GM18502 (cell line): ENCODE measurements at regions not wholly inside any gene's neighbourhood (a gene's known extent, or its start where the extent isn't known, plus 50 kb on each side); places are given as distances from the start of the nearest gene placed in this dataset.

Experiments
- ATAC-seq: cut with Tn5 transposase; IDR thresholded peaks from one replicate; pipeline ENCODE4 v1.9.1; 2021; ENCODE audit warnings: mild to moderate bottlenecking; ENCODE audit not compliant: unreplicated experiment, poor library complexity

DNA sequence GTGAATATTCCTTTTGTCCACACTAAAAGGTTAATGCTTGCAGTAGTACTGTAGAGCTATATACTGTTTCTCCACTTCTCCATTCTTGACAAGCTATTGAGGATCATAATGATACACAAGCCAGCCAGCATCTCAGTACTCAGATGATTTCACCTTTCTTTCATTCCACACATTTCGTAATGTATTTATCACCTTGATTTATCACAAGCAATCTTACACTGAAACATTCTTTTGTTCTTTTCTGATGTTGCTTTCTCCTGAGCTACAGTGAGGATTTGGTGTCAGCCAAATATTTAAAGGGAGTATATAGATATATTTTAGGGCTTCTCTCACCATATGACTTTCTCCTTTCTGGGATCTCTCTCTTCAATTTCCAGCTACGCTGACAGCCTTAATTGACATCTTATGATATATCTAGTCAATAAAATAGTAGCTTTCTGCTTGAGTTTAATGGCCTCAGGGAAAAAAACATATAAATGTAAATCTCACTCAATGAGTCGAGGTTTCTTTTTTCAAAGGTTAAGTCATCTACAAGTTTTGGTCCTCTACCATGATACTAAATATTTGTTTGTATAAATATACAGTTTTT lies 1327.0 kb downstream of the NSUN3 start:
- ATAC-seq = no peak

DNA sequence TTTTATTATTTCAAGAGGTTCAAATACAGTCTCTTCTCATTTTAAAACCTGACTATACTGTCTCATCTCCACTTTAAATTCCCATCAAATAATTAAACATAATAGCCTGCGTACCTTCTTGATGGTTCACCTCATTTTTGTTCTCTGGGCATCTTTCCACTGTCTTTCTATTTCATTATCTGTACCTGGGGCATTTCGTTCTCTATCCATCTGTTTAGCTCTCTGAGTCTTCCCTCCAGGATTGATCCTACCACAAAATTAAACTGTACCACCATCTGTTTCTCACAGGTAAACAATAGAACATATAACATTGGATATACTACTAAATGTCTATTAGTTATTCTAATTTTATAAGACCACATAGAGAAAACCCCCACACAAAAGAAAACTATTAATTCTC lies 1331.4 kb downstream of the NSUN3 start:
- no peak for ATAC-seq

DNA sequence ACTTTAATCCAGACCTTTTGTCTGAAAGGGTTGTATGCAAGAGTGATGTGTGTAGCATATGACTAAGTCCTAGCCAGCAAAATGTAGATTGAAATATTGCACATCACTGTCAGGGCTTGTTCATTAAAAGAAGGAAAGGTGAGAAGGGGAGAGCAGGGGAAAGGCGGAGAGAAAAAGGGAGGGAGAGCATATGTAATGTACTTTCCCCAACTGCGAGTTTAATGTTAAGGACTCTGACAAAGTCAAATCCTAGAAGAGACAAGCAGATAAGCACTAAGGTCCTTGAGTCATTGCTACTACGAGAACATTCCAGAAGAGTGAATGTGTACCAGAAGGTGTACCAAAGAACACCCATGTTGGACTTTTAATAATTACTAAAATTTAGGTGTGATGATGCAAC lies 1336.7 kb downstream of the NSUN3 start:
- ATAC-seq = no peak

DNA sequence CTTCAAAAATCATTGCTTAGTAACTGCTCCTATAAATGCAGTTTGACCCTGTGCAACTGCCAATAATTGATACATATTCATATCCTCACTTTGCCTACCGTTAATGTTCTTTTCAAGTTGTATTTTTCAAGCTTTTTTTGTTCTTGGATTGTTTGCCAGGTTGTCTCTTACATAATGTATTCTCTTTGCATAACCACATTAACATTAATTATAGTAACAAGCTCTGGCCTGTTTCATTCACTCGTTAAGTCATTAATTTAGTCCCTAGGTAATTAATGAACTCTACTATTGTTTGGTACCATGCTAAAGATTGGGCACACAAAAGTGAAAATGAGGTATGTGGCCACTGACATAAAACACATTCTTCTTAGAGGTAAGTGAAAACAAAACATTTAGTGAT lies 1338.8 kb downstream of the NSUN3 start:
- no peak for ATAC-seq

DNA sequence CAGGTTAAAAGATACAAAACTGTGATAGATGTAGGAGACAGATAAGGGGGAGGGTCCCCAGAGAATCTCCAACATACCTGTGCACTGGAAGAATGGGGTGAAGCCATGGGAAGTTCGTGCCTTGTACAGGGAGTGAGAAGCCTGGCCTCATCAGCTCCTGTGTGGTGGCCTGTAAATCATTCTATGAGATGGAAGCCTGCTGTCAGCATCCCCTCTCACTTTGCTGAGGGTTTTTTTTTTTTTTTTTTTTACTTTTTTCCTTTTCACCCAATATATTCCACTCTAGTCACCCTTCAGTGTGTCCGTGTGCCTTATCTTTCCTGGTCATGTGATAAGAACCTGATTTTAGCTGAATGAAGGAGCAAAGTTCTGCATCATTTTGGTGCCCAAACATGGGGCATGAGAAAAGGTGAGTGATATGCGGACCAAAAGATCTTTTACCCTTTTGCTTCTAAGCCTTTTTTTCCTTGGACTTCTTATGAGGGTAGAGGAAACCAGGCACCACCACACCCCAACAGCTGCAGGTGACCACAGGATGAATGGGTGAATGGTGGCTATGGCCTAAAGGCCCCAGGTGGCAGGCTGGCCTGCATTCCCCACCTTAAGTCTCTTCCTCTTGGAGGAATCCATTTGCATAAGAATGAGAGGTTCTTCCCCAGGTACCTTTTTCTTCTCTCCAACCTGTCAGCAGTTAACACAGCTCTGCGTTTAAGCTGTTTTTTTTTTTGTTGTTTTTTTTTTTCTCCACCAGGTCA lies 1345.0 kb downstream of the NSUN3 start:
- no peak for ATAC-seq

DNA sequence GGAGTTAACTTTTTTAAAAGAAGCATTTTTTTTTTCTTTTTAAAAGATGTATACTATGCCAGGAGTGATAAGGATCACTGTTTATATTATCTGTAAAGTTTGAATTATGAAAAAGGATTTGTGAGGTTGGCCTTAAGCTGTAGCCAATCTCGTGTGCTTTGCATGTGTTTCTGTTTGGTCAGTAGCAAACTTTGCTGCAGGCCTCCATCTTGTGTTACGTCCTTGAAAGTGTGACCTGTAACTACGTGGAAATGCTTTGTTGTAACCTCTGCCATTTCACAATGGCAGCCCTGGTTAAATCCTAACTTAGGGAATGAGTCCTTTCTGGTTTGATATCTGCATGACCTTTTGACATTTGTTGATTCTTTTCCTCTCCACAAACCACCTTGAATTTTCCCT lies 1345.6 kb downstream of the NSUN3 start:
- ATAC-seq = no peak

DNA sequence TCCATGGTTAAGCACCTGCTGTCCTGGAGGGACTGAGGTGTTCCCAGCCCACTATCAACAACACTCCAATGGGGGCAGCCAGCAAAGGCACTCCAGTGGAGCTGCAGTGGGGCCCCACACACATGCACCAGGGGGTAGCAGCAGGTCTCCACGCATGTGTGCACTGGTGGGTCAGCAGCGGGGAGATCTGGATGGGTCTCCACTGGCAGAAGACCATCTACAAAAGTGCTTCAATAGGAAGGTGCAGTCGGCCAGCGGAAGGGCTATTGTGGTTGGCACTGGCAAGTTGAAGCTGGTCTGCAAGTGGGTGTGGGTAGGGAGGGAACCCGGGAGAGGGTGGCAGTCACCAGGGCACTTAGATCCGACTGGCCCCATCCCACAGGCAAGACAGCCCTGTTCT lies 1355.4 kb downstream of the NSUN3 start:
- no peak for ATAC-seq

DNA sequence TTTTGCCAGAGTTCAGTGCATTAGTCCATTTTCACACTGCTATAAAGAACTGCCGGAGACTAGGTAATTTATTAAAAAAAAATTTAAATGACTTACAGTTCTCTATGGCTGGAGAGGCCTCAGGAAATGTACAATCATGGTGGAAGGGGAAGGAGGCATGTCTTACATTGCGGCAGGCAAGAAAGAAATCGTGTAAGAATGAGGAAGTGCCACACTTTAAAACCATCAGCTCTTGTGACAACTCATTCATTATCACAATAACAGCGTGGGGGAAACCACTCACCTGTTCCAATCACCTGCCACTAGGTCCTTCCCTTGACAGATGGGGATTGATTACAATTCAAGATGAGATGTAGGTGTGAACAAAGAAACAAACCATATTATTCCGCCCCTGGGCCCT lies 1361.4 kb downstream of the NSUN3 start:
- no peak for ATAC-seq

DNA sequence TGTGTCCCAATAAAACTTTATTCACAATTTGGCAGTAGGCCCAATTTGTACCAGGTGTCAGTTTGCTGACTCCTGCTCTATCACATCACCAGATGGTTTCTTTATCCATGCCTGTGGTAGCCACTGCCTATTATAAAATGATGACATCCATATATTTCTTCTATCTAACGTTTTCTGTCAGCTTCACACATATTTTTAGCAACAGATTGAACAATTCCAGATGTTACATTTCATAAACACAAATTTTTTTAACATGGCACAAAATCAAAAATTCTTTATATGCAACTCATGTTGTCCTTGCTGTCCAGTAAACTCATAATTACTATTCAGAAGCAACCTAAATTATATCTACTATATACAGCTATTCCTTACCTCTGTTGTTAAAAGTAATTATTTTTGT lies 1371.6 kb downstream of the NSUN3 start:
- no peak for ATAC-seq

DNA sequence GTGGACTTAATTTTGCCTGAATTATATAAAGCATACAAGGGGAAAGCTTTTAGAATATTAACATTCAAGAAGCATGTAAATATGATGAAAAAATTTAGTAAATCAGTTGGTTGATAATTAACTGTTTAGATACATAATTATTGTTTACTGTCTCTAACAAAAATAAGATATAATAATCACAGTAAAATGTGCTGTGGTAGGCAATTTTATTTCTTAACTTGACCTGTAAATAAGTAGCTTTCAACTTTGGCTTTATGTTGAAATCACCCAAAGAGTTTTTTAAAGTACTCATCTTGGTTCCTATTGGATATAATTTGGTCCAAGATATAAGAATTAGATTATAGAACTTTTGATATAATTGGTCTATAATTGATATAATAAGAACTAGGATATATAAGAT lies 1374.5 kb downstream of the NSUN3 start:
- no peak for ATAC-seq

DNA sequence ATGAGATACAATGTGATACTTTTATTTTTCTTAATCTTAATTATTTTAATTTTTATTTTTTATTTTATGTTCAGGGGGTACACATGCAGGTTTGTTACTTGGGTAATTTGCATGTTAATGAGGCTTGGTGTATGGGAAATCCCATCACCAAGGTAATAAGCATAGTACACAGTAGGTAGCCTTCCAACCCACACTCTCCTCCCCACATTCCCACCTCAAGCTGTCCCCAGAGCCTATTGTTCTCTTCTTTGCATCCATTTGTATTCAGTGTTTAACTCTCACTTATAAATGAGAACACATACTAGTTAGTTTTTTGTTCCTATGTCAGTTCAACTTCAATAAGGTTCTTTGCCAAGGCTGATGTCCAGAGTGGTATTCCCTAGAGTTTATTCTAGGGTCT lies 1375.4 kb downstream of the NSUN3 start:
- no peak for ATAC-seq

DNA sequence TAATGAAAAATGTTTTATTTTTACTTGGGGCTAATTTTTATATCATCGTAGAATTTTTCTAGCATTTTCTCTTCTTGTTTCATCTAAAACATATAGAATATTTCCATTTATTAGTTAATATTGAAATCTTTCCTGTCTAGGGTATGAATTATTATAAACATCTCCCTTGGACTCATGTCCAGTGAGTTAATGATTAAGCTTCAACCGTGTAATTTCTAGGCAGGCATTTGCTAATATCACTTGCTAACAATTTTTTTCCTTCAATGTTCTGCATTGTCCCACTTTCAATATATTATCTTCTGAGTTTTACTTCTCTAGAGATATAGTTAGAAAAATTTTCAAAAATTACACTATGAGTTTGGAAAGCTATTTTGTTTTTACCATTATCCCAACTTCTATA lies 1371.6 kb upstream of the EPHA6 start:
- no peak for ATAC-seq

DNA sequence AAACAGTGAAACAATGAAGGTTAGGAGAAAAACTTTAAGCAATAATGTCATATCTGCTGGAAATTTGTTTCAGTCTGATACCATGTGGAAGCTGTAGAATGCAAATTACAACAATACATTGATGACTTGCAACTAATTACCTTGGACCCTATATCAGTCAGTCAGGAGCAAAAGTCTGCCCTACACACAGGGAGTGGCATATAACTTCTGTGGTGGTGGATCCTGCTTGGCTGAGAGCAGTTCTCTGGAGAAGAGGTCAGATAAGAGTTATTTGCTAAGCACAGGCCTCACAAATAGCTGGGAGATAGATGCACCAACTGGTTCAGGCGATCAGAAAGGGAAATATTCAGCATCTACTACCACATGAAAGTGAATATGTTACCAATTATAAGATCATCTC lies 1364.6 kb upstream of the EPHA6 start:
- no peak for ATAC-seq

DNA sequence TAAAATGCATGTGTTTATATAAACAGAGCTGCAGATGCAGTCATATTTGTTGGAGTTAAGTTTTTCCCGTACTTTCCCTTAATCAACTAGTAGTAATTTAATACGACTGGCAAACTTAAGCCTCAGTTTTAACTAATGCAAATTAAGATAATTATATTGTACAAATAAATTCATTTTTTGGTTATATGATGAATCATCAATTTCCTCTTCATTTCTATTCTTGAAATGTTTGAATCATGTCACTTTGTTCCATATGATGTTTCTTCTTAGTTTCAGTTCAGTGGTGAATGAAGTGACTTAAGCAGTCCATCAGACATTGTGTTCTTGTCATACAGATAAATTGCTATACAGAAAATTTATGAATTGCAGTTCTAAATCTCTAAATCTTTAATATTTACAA lies 1361.2 kb upstream of the EPHA6 start:
- no peak for ATAC-seq

DNA sequence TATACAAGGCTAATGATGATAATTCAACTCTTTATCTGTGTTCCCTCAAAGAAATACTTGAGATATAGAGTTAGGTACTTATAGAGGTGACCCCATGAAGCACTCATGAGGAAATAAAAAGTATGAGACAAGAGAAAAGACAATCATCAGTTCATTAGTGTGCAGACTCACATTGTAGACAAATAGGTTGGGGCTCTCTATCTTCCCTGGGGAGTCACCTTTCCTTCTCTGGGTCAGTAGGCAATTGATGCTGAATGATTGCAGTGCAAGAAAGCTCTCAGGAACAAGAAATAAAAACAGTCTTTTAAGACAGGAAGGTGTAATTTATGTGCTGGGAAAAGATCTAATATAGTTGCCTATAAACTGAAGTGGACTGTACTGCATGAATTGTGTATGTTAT lies 1357.6 kb upstream of the EPHA6 start:
- no peak for ATAC-seq

DNA sequence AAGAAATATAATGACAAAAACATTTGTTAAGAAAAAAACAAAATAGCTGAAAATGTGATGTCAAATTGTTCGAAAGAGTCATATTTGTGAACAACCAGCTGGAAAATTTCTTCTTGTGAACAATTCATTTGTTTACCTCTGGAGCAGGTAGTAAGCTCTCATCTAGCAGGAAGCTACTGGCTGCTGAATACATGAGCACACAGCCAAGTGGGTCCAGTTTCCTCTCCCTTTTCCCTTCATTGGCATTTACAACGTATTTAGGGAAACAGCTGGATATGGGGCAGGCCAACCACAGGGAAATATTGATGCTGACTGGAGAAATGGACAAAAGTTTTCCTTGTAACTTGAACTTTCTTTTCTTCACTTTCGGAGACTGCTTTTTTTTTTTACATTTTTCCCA lies 1354.7 kb upstream of the EPHA6 start:
- ATAC-seq = no peak

DNA sequence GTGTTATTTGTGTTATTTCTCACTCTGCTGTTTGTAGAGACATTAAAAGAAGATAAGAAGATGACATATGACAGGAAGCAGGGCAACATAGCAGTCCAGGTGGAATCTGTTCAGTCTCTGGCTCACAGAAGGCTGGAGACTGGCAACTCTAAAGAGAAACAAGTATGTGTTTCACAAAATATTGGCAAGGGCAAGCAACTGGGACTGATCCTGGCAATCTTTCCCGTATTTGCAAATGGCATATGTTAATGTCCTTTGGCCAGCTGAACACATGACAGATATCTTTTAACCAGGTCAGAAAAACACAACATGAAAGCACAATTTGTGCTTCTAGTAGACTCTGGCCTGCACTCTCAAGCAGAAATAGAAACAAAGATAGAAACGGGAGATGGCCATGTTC lies 1354.1 kb upstream of the EPHA6 start:
- ATAC-seq = no peak

DNA sequence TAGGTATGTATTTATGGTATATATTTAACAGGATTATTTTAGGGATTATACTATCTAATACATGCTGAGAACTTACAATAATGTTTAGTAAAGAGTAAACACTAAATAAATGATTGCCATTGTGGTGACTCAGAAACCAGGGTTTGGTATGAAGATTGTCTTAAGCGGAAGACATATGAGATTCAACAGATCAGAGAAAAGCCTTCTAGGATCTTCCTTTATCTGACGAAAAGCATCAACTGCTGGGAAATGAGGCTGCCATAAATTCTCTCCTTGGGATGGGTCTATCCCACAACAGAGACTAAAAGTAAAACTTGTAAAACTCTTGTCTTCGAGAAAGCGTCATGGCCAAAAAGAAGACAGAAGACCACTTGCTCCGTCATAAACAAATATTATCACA lies 1352.2 kb upstream of the EPHA6 start:
- ATAC-seq = no peak

DNA sequence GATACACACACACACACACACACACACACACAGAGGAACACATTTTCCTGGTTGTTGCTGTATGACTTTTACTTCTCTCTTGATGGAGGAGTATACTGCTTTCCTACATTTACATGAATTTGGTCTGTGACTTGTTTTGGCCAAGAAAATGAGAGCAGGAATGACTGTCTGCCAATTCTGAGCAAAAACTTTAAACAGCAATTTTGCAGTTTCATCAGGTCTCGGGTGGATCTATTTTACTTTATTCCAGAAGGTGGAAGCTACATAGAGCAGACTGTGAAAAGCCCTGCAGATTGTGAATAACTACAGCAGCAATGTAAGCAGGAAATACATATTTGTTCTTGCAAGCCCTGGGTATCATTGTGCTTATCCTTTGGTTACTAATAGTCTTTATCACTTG lies 1350.0 kb upstream of the EPHA6 start:
- ATAC-seq = no peak

DNA sequence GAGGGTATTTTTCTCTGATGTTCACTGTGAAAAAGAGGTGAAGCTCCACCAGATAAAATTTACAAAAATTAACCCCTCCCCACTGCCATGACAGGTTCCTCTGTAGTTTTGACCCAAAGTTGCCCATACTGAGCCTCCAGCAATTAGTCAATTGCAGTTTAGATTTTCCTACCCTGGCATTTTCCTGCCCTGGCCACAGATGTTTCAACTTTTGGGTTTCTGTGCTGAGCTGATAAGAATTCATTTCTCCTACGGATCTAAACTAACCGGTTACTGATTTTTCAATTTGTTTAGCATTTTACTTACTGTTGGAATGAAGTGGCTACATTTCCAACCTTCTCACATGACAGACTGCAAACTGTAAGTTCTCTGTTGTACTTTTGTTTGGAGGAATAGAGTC lies 1346.1 kb upstream of the EPHA6 start:
- ATAC-seq = no peak

DNA sequence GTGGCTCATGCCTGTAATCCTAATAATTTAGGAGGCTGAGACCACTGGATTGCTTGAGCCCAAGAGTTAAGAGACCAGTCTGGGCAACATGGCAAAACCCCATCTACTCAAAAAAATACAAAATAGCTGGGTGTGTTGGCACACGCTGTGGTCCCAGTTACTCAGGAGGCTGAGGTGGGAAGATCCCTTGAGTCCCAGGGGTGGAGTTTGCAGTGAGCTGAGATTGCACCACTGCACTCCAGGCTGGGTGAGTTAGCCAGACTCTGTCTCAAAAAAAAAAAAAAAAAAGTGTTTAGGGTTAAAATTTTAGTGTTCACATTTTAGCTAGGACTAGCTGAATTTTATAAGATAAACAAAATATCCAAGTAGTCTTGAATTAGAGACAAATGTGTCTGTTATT lies 1340.1 kb upstream of the EPHA6 start:
- ATAC-seq = no peak

DNA sequence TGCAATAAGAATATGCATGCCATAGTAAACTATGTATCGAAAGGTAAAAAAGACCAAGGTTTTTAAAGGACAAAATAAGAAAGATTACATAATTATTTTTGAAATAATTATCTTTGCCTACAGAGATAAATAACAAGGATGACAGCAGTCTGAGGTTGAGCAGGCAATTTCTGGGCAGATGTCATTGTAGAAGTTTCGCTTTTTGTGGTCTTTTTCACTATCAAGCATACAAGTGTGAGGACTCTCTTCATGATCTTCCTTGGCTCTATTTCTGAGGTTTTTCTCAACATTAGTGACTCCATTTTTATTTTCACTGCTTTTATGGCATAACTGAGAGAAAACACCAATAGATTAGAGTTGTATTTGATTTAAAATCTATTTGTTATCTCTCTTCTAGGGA lies 1337.9 kb upstream of the EPHA6 start:
- no peak for ATAC-seq
